ENCODE measurements at regions not wholly inside any gene's neighbourhood (a gene's known extent, or its start where the extent isn't known, plus 50 kb on each side); places are given as distances from the start of the nearest gene placed in this dataset.

DNA sequence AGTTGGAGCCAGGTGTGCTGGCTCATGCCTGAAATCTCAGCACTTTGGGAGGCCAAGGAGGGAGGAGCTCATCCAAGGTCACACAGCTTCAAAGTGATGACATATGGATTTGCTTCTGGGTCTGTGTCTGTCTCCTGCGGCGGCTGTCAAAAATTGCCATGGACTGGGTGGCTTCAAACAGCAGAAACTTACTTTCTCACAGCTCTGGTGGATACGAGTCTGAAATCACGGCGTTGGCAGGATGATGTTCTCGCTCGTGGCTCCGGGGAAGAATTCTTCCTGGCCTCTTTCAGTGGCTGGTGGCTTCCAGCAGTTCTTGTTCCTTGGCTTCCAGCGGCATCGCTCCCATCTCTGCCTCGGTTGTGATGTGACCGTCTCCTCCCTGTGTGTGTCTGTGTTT, 314.8 kb upstream of the C1orf174 start:
- no peak for TF ChIP-seq CTCF (IDR thresholded peaks at IDR 0.05)
- no peak for TF ChIP-seq POLR2A (IDR thresholded peaks at IDR 0.05)
